EH (cell line): ENCODE measurements at regions not wholly inside any gene's neighbourhood (a gene's known extent, or its start where the extent isn't known, plus 50 kb on each side); places are given as distances from the start of the nearest gene placed in this dataset.

ENCODE experiments used
- DNase-seq: peaks from one replicate; pipeline ENCODE4 v3.0.0-alpha.2; 2015; ENCODE audit warnings: low read depth

DNA sequence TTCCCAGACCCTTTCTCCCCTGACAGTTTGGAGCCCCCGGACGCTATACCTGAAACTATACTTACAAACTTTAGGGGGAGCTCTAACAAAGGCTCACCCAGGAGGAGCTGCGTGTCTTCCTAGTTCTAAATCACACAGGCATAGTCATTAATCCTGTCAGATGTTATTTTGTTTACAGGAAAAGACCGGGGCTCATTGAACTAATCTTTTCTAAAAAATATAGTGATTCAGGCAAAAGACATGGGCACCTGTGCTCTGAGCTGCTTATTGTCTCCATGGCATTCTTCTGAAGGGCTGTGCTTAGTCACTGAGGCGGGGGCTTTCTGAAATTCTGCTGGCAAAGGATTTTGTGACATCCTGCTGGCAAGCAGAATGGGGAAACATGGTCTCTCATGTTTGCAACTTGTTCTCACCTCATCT is 1577.0 kb downstream of the NCAM2 start:
- no peak for DNase-seq

DNA sequence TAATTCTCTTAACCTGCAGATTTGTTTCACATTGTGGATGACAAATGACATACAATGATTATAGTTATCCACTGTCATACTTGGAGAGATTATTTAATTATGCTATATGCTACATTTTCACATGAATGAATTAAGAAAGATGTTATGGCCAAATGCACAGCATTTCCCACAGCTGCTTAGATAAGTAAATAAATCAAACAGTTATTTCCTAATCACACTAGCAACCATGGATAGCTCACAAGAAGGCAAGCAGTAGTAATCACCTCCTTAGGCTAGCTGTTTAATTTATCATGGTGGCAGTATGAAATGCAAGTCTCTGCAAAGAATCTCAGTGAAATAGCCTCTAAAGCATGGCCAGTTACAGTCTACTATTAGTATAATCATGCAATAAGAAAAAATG is 1581.5 kb downstream of the NCAM2 start:
- DNase-seq, result no peak

DNA sequence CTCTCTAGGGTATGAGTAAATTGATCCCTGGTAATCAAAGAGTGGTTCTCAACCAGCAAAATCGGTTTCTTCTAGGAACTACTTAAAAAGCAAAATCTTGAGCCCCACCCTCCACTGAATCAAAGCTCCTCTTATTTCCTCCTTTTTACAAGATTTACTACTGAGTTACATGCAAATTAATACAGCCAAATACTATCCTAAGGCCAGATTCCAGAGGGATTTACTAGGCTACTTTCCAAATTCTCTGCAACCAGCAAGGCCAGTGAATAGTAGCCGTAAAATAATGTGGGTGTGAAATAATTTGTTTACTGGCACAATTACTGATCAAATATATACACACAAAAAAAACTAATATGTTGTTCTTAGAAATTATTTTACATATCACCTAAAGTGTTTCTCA is 1583.8 kb downstream of the NCAM2 start:
- DNase-seq, result no peak

DNA sequence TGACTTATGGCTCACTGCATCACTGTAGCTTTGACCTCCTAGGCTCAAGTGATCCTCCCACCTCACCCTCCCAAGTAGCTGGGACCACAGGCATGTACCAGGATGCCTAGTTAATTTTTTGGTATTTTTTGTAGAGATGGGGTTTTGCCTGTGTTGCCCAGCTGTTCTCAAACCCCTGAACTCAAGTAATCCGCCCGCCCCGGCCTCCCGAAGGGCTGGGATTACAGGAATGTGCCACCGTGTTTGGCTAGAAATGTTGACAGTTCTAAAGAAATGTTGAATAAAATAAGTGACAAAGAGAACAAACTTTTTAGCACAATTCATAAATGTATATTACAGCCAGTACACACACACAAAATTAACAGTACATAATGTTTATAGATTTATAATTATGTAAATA is 1586.1 kb downstream of the NCAM2 start:
- no peak for DNase-seq

- no peak for DNase-seq
Measured at GRCh38 chr21:22585558-22585957, 1587.3 kb downstream of the NCAM2 start.

DNA sequence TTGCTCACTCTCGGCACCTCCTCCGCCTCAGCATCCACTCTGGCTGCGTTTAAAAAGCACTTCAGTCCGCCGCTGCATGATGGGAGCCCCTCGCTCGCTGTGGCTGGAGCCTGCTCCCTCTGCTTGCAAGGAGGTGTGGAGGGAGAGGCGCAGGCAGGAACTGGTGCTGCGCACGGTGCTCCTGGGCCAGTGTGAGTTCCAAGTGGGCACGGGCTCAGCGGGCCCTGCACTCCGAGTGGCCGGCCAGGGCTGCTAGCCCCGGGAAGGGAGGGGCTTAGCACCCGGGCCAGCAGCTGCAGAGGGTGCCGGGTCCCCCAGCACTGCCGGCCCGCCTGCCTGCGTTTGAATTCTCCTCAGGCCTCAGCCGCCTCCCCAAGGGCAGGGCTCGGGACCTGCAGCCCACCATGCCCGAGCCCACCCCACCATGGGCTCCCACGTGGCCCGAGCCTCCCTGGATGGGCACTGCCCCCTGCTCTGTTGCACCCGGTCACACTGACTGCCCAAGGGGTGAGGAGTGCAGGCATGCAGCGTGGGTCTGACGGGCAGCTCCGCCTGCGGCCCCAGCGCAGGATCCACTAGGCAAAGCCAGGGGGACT is 1599.5 kb downstream of the NCAM2 start:
- no peak for DNase-seq

DNA sequence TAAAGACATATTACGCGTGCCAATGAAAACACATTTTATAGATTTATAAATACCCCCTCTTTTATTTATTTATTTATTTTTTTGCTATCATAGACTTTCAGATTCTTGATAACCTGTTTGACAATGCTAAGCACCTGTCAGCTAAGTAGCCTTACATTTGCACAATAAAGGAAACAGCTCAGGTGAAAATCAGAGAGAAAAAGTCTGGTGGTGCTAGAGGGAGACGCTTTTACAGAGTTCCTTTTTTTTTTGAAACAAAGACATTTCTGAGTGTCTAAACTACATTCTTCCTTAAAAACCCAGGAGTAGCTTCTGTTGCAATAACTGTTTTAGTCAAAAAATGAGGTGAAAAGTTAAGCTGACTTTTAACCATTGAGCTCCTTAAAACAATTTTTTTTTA is 1611.6 kb downstream of the NCAM2 start:
- no peak for DNase-seq

GRCh38 chr21:22627911-22628310 is 1629.7 kb downstream of the NCAM2 start:
- no peak for DNase-seq

DNA sequence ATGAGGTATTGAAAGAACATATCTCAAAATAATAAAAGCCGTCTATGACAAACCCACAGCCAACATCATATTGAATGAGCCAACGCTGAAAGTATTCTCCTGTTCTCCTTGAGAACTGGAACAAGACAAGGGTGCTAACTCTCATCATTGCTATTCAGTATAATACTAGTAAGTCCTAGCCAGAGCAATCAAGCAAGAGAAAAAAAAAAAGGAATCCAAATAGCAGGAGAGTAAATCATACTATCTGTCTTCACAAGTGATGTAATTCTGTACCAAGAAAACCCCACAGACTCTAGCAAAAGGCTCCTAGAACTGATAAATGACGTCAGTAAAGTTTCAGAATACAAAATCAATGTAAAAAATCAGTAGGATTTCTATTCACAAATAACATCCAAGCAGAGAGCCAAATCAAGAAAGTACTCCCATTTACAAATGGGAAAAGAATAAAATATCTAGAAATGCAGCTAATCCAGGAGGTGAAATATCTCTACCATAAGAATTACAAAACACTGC is 1632.8 kb downstream of the NCAM2 start:
- no peak for DNase-seq

DNA sequence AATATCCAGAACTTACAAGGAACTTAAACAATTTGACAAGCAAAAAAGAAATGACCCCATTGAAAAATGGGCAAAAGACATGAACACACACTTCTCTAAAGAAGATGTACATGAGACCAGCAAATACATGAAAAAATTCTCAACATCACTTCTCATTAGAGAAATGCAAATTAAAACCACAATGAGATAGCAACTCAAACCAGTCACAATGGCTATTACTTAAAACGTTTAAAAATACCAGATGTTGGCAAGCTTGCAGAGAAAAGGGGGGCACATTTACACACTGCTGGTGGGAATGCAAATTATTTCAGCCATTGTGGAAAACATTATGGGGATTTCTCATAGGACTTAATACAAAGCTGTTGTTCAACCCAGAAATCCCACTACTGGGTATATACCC is 1634.0 kb downstream of the NCAM2 start:
- DNase-seq, result no peak

- DNase-seq, result no peak
Measured at GRCh38 chr21:22649246-22649645, 1651.0 kb downstream of the NCAM2 start.

DNA sequence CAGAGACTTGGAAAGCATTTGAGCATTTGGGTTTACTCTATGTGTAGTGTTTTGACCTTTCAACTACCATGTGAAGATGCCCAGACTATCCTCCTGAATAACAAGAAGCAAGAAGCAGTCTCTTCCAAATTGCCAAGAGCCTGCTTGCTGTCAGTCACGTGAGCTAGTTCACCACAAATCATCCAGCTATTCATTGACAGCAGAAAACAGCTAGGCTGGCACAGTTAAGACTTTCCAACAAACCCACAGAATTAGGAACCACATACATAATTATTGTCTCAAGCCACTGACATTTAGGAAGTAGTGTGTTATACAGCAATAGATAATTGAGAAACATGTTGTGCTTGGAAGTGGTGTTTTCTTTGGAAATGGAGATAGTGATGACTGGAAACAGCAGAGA is 1652.0 kb downstream of the NCAM2 start:
- no peak for DNase-seq

- no peak for DNase-seq
Measured at GRCh38 chr21:22657781-22658180, 1659.6 kb downstream of the NCAM2 start.

DNA sequence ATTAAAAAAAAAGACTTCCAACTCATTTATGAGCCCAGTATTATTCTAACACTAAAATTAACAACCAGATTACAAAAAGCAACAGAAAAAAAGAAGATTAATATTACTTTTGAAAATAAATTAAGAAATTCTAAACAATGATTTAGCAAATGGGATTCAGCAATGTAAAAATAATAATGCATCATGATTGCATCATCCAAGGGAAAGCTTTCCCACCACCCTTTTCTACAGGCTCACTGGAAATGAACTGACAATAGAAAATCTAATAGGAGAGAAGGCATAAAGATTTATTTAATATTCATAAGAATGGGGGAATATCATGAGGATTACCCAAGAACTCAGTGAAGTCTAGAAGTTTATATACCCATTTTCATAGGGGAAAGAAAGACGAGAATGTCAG is 1671.9 kb downstream of the NCAM2 start:
- no peak for DNase-seq

DNA sequence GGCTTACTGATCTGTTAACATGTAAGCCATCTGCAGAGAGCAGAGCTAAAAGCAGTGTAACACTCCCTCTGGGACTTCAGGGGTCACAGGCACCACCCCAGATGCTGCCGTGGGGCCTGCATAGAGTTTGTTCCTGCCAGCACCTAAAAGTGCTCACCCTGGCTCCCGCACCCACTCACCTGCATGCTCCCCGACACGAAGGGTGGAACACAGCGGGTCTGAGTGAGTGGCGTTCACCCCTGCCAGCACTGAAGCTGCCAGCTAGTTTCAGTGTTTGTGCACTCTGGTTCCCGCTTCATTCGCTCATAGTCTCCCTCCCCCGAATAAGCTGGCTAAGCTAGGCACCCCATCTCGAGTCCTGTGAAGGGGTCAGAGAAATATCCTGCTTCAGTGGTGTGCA is 1681.0 kb downstream of the NCAM2 start:
- DNase-seq, result no peak

DNA sequence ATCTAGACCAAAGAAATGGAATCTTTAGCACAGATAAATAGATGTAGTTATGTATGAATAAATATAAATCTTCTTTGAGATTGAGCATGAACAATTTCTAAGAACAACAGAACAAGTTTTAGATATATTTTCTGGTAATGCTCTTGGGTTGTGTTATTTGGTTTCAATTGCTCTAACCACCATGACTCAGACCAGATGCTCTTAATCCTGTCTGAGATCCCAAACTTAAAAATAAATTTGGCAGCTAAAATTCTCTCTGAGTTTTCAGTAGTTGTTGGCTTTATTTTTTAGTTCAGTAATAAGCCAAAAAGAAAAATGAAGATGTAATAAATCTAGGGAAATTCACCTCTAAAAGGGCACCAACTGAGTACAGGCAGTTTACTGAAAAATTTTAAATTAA is 1693.4 kb downstream of the NCAM2 start:
- DNase-seq, result no peak

DNA sequence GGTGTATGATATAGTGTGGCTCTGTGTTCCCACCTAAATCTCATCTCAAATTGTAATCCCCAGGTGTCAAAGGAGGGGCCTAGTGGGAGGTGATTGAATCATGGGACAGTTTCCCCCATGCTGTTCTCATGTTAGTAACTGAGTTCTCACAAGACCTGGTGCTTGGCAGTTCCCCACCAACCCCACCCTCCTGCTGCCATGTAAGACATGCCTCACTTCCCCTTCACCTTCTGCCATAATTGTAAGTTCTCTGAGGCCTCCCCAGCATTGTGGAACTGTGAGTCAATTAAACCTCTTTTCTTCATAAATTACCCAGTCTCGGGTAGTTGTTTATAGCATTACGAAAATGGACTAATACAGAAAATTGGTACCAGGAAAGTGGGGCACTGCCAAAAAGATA is 1705.3 kb downstream of the NCAM2 start:
- DNase-seq, result no peak

DNA sequence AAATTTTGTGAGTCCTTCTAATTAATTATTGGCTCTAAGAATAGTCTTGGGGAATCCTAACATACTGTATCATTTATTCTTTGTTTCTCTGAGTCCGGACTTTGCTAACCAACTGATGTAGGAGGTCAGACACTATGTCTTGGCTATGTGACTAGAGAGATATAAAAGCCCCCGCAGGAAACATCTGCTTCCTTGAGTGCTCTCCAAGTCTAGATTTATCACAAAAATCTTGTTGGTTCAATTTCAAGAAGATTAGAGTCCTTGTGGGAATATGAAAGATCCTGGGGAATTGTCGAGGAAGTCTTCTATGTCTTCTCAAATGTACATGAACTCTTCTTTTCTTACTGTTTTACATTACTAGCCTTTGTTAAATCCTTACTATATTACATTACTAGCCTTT is 1712.5 kb downstream of the NCAM2 start:
- no peak for DNase-seq

DNA sequence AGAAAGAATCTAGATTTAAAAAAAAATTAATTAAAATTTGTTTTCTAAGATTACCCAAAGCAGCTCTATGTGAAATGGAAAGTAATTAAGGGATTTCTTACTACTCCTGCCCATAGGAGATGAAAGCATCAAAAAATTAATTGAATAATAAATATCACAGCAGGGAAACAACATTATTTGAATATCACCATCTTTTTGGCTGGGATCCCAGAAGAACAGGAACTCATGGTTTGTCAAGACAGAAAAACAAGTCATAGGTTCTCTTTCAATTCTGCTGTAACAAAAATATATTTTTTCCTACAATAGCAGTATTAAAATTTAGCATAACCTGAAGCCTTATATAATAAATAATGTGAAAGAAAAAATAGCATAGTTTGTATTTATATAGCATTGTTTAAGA is 1713.4 kb downstream of the NCAM2 start:
- DNase-seq, result no peak

DNA sequence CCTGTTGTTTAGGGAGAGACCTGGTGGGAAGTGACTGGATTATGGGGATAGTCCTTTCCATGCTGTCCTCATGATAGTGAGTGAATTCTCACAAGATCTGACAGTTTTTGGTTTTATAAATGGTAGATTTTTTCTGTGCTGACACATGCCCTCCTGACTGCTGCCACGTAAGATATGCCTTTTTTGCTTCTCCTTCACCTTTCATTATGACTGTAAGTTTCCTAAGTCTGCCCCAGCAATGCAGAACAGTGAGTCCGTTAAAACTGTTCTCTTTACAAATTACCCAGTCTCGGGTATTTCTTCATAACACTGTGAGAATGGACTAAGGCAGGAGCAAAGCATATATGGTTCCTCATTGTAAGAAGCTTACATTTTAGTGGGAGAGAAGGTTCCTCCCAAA is 1727.2 kb downstream of the NCAM2 start:
- DNase-seq, result no peak

DNA sequence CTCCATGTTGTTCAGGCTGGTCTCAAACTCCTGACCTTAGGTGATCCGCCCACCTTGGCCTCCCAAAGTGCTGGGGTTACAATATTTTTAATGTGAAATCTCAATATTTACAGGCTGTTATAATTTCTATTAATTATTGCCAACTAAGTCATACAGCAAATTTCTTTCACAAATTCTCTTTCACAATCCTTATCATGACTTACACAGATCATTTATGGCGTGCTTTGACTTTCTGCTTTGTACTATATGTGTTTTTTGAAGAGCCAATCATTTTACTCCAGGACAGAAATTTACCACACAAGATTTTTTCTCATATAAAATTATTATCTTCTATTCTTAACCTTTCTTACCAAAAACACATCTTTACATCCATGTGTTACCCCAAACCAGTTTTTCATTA is 1729.9 kb downstream of the NCAM2 start:
- no peak for DNase-seq

DNA sequence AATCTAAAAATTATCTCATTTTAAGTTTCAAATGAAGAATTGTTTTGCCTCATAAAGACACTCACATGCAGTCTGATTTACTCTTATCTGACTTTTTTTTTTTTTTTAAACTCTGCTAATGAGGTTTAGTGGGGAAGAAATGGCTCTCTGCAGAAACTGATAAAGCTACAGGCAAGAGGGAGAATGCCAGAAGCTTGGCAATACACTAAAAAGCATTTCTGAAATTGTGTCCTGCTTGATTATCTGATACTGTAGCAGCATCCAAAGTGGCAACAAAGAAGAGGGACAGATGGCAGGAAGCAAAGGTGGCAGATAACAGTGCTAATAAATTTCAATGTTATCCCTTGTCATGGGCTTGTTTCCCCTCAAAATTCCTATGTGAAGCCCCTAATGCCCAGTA is 1744.9 kb downstream of the NCAM2 start:
- no peak for DNase-seq

DNA sequence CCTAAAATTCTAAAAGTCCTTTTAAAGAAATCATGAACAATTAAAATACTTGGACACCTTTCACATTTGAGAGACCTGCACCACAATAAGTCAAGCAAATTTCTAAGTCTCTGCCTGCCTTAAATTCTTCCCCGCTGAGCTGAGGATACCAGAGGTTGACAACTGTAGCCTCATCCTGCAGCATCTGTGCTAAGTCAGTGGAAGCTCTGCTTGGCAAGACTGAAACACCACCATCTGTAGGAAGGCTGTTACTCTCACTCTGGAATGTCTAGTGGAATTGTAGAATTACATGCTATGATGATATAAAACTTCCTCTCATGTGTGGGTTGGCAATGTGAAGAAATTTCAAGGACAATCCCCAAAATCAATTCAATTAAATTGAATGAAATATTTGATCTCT is 1756.5 kb downstream of the NCAM2 start:
- no peak for DNase-seq

DNA sequence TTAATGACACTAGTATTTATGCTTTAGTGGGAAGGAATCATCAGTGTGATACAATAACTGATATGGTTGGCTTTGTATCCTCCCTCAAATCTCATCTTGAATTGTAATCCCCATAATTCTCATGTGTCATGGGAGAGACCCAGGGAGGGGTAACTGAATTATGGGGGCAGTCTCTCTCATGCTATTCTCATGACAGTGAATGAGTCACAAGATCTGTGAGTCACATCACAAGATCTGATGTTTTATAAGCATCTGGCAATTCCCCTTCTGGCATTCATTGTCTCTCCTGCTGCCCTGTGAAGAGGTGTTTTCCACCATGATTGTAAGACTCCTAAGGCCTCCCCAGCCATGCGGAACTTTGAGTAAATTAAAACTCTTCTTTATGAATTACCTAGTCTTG is 1760.3 kb downstream of the NCAM2 start:
- no peak for DNase-seq

- DNase-seq, result no peak
Measured at GRCh38 chr21:22762463-22762862, 1764.3 kb downstream of the NCAM2 start.
